Prostate gland (tissue), 2 donors: ENCODE measurements at regions not wholly inside any gene's neighbourhood (a gene's known extent, or its start where the extent isn't known, plus 50 kb on each side); places are given as distances from the start of the nearest gene placed in this dataset.

Source experiments
- POLR2A ChIP-seq: fragments of 450-650 bp; IDR thresholded peaks from one replicate; pipeline ENCODE4 v1.6.1; 2016; ENCODE audit warnings: antibody characterized with exemption, mild to moderate bottlenecking
- POLR2AphosphoS5 ChIP-seq: sonication (generic); formaldehyde crosslinking; IDR thresholded peaks from one replicate; pipeline ENCODE4 v1.6.1; 2017; ENCODE audit warnings: antibody characterized with exemption
- TF ChIP-seq, protein P1 (sequence below), 4 experiments: fragments of 200-600 bp in 2 of 4; fragments of 450-650 bp in 2 of 4; sonication (generic) in 2 of 4; IDR thresholded peaks; 1 replicate in 3 of 4; 2 replicates in 1 of 4; pipeline ENCODE4 v1.5.1; 2016 to 2019; ENCODE audit warnings: antibody characterized with exemption in 4 of 4, mild to moderate bottlenecking in 2 of 4, moderate library complexity in 2 of 4

DNA sequence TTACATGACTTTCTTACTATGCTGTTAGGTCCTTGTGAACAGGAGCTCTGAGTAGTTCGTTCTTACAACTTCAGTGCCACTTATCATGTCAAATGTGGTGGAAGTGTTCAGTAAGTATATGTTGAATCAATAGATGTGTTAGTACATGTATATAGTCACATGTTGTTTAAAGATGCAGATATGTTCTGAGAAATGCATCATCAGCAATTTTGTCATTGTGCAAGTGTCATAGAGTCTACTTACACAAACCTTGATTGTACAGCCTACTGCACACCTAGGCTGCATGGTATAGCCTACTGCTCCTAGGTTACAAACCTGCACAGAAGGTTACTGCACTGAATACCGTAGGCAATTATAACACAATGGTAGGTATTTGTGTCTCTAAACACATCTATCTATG, 174.8 kb downstream of the GPR37 start:
- TF ChIP-seq POLR2A (no peak), POLR2AphosphoS5 (no peak)
- TF ChIP-seq, protein P1, sequence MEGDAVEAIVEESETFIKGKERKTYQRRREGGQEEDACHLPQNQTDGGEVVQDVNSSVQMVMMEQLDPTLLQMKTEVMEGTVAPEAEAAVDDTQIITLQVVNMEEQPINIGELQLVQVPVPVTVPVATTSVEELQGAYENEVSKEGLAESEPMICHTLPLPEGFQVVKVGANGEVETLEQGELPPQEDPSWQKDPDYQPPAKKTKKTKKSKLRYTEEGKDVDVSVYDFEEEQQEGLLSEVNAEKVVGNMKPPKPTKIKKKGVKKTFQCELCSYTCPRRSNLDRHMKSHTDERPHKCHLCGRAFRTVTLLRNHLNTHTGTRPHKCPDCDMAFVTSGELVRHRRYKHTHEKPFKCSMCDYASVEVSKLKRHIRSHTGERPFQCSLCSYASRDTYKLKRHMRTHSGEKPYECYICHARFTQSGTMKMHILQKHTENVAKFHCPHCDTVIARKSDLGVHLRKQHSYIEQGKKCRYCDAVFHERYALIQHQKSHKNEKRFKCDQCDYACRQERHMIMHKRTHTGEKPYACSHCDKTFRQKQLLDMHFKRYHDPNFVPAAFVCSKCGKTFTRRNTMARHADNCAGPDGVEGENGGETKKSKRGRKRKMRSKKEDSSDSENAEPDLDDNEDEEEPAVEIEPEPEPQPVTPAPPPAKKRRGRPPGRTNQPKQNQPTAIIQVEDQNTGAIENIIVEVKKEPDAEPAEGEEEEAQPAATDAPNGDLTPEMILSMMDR (IDR thresholded peaks at IDR 0.05) = no peak
